Peyer's patch (tissue), 4 donors: ENCODE measurements at regions not wholly inside any gene's neighbourhood (a gene's known extent, or its start where the extent isn't known, plus 50 kb on each side); places are given as distances from the start of the nearest gene placed in this dataset.

Experiments
- POLR2A ChIP-seq, 2 donors: fragments of 450-650 bp; IDR thresholded peaks; one replicate each; pipeline ENCODE4 v1.5.1; 2017; ENCODE audit warnings: antibody characterized with exemption in 2 of 2, mild to moderate bottlenecking in 2 of 2, moderate library complexity in 2 of 2
- TF ChIP-seq, protein P1 (sequence below), 6 experiments: fragments of 450-650 bp in 4 of 6; fragments of 200-600 bp in 2 of 6; sonication (generic) in 1 of 6; IDR thresholded peaks; one replicate each; pipeline ENCODE4 v1.5.1; 2017 to 2019; ENCODE audit warnings: antibody characterized with exemption in 6 of 6, mild to moderate bottlenecking in 3 of 6, moderate library complexity in 1 of 6

DNA sequence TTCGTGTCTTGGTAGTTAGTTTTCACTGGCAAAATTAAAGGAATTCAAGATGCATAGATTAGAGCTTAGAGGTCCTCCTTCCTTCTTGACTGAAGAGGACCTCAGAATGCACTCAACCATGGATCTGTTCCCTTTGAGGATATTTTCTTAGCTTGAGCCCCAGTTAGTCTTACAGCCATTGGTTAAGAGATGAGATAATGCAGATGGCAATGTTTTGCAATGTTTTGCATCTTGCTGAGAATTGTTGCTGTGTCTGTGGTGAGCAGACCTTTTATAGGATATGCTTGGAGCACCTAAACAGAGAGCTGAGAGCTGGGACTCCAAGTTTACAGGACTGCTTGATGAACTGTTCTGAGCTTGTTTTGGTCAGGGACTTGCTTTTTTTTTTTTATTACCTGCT, 107.5 kb downstream of the TMEM170B start:
- TF ChIP-seq, protein P1, sequence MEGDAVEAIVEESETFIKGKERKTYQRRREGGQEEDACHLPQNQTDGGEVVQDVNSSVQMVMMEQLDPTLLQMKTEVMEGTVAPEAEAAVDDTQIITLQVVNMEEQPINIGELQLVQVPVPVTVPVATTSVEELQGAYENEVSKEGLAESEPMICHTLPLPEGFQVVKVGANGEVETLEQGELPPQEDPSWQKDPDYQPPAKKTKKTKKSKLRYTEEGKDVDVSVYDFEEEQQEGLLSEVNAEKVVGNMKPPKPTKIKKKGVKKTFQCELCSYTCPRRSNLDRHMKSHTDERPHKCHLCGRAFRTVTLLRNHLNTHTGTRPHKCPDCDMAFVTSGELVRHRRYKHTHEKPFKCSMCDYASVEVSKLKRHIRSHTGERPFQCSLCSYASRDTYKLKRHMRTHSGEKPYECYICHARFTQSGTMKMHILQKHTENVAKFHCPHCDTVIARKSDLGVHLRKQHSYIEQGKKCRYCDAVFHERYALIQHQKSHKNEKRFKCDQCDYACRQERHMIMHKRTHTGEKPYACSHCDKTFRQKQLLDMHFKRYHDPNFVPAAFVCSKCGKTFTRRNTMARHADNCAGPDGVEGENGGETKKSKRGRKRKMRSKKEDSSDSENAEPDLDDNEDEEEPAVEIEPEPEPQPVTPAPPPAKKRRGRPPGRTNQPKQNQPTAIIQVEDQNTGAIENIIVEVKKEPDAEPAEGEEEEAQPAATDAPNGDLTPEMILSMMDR (IDR thresholded peaks at IDR 0.05): no peak
- TF ChIP-seq POLR2A (IDR thresholded peaks at IDR 0.05): no peak
